ENCODE measurements at regions not wholly inside any gene's neighbourhood (a gene's known extent, or its start where the extent isn't known, plus 50 kb on each side); places are given as distances from the start of the nearest gene placed in this dataset.

DNA sequence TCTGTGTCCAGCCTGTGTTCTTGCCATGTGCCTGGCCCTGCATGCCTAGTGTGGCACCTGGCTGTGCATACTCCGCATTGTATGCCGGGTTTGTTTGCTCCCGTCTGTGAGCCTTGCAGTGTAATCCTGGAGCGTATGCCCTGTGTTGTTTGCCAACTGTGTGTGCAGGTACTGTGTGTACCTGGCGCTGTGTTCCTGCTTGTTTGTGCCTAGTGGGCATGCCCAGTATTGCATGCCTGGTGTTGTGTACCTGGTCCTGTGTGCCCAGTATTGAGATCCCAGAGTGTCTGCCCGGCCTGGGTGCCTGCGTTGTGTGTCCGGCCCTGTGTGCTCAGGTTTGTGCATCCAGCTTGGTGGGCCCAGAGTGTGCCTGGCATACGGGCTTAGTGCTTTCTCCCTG, 54.5 kb upstream of the CHRNA7 start:
- no peak for DNase-seq (ENCODE audit: low read depth)

DNA sequence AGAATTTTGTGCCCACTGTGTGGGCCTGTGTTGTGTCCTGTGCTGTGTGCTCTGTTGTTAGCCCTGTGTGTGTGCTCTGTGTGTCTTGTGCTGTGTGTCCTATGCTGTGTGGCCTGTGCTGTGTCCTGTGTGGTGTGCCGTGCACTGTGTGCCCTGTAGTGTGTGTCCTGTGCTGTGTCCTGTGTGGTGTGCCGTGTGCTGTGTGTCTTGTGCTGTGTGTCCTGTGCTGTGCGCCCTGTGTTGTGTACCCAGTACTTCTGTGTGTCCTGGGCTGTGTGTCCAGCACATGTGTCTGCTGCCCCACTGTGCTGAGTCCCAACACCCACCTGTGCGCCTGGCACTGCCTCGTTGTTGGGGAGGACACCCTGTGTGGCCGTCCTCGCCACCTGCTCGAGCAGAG, 53.2 kb upstream of the CHRNA7 start:
- no peak for DNase-seq (ENCODE audit: low read depth)

DNA sequence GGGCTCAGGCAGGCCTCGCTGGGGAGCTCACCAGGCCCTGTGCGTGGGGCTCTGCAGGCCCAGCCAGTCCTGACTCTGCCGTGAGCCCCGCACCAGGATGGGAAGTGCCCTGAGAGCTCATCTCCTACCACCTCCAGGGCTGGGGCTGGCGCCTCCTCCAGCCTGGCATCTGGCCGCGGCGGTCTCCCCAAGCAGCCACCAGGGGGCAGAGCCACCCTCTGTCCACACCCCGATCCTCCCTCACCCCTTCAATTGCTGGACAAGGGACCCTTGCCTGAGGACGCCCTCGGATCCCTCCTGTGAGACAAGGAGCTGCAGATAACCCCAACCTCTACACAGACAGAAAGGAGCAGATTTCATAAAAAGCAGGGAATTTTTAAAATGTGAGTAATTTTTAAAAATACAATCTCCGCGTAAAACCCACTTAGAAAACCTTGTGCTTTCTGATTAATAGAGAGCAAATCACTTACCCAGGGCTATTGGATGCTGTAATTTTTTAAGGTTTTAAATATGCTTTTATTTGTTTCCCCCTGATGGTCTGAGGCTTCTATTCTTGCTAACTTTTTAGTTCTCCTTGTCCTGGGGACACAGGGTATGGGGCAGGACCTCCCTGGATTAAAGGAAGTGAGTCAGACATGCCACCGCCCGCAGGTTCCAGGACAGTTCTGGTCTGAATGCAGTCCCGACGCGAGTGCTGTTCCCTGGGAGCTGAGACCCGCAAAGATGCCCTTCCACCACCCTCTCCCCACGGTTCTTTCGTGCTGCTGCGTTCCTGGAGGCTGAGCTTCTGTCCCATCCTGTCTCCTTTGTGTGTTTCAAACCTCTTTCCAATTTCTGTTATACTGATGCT, 52.3 kb upstream of the CHRNA7 start:
- DNase-seq (ENCODE audit: low read depth): peak; percentile 58
